H1 (cell line): ENCODE measurements at regions not wholly inside any gene's neighbourhood (a gene's known extent, or its start where the extent isn't known, plus 50 kb on each side); places are given as distances from the start of the nearest gene placed in this dataset.

Source experiments
- ATF2 ChIP-seq: IDR thresholded peaks from 2 replicates; pipeline ENCODE4 v1.6.1; 2012; ENCODE audit warnings: low read length, inconsistent platforms

- TF ChIP-seq ATF2 = no peak
Measured at GRCh38 chr6:85390105-85390728, 59.7 kb upstream of the NT5E start (continued).
